ENCODE measurements at regions not wholly inside any gene's neighbourhood (a gene's known extent, or its start where the extent isn't known, plus 50 kb on each side); places are given as distances from the start of the nearest gene placed in this dataset.

- no peak for FAIRE-seq
- Histone ChIP-seq H2BK5ac (ENCODE audit: low read depth, low read length) (no peak overlapping the region), H3K4me3 (ENCODE audit: extremely low read depth in 1 of 4, insufficient read depth in 2 of 4, low read depth in 3 of 4, low read length in 4 of 4) (no peak overlapping the region), H3K9me3 (ENCODE audit: insufficient read depth in 2 of 2, low read depth in 1 of 2, low read length in 1 of 2) (no peaks in the 10 kb centered on the region), H2AK5ac (ENCODE audit: low read depth, low read length) (no peak overlapping the region), H3K79me2 (ENCODE audit: control insufficient read depth in 1 of 2, insufficient read depth in 2 of 2, low read length in 2 of 2) (no peaks in the 10 kb centered on the region), H3K4me2 (ENCODE audit: insufficient read depth in 1 of 2, low read depth in 2 of 2, low read length in 2 of 2) (no peak overlapping the region), H2BK12ac (ENCODE audit: low read depth, low read length) (no peak overlapping the region), H3K23ac (ENCODE audit: insufficient read length) (no peak overlapping the region), H3K14ac (ENCODE audit: insufficient read length) (no peak overlapping the region), H3K27me3 (replicated peaks in 1 of 4; ENCODE audit: control insufficient read depth in 3 of 4, extremely low read depth in 1 of 4, insufficient read depth in 3 of 4, low read length in 3 of 4) (no peaks in the 10 kb centered on the region), H3K56ac (replicated peaks; ENCODE audit: insufficient read length, low read depth, low read length) (no peak overlapping the region), H2BK20ac (ENCODE audit: low read length) (no peak overlapping the region), H4K5ac (ENCODE audit: insufficient read length, low read depth, low read length) (no peak overlapping the region), H3K27ac (ENCODE audit: low read depth, low read length) (no peak overlapping the region), H2BK120ac (replicated peaks; ENCODE audit: low read depth, low read length) (no peak overlapping the region), H2BK15ac (ENCODE audit: low read length) (no peak overlapping the region), H3K36me3 (ENCODE audit: control insufficient read depth in 2 of 4, insufficient read depth in 4 of 4, low read length in 3 of 4) (no peaks in the 10 kb centered on the region), H3K4ac (replicated peaks; ENCODE audit: insufficient read length, low read depth, low read length) (no peak overlapping the region), H3K23me2 (ENCODE audit: low read depth, low read length) (no peaks in the 10 kb centered on the region), H4K20me1 (replicated peaks in 1 of 2; ENCODE audit: control insufficient read depth in 1 of 2, insufficient read depth in 2 of 2, low read length in 2 of 2) (no peaks in the 10 kb centered on the region), H3K79me1 (ENCODE audit: low read depth, low read length) (no peaks in the 10 kb centered on the region), H3K4me1 (replicated peaks in 1 of 4; ENCODE audit: control insufficient read depth in 3 of 4, insufficient read depth in 4 of 4, low read length in 3 of 4) (peaks cover 0 to 14% (median 4%) of the 10 kb centered on the region in 4 experiments; a peak in 3 of 7 replicates), H4K8ac (ENCODE audit: extremely low read depth, insufficient read depth, low read length) (no peak overlapping the region), H3K9ac (replicated peaks in 1 of 4; ENCODE audit: extremely low read depth in 1 of 4, low read depth in 3 of 4, low read length in 3 of 4) (no peak overlapping the region), H3K18ac (ENCODE audit: extremely low read depth, low read length) (no peak overlapping the region), H4K91ac (replicated peaks; ENCODE audit: insufficient read length, low read length) (no peak overlapping the region), H2AFZ (ENCODE audit: low read length) (no peak overlapping the region)
- TF ChIP-seq CEBPB (IDR thresholded peaks at IDR 0.05; ENCODE audit: low read depth, low read length) = no peak
- no peak for TF ChIP-seq KDM4A (IDR thresholded peaks at IDR 0.05; ENCODE audit: low read depth, low read length, severe bottlenecking)
- no peak for TF ChIP-seq JUND (IDR thresholded peaks at IDR 0.05; ENCODE audit: low read length)
- TF ChIP-seq SP1 (IDR thresholded peaks at IDR 0.05; ENCODE audit: low read depth, low read length) = no peak
- TF ChIP-seq CBX5 (IDR thresholded peaks at IDR 0.05; ENCODE audit: low read depth, low read length) = no peak
- TF ChIP-seq BCL11A (IDR thresholded peaks at IDR 0.05; ENCODE audit: low read depth in 2 of 2, low read length in 2 of 2) = no peak
- TF ChIP-seq BRCA1 (IDR thresholded peaks at IDR 0.05; ENCODE audit: low read depth, low read length) = no peak
- TF ChIP-seq RBBP5 (IDR thresholded peaks at IDR 0.05; ENCODE audit: borderline replicate concordance, low read depth, low read length) = no peak
- no peak for TF ChIP-seq YY1 (IDR thresholded peaks at IDR 0.05; ENCODE audit: low read depth, low read length)
- no peak for TF ChIP-seq TAF1 (IDR thresholded peaks at IDR 0.05; ENCODE audit: low read depth, low read length)
- no peak for TF ChIP-seq TCF12 (IDR thresholded peaks at IDR 0.05; ENCODE audit: low read depth, low read length)
- TF ChIP-seq CREB1 (IDR thresholded peaks at IDR 0.05) = no peak
- no peak for TF ChIP-seq CHD1 (IDR thresholded peaks at IDR 0.05; ENCODE audit: low read depth, low read length)
- no peak for TF ChIP-seq RAD21 (IDR thresholded peaks at IDR 0.05 in 1 of 2, conservative IDR thresholded peaks at IDR 0.05 in 1 of 2; ENCODE audit: low read depth in 2 of 2, low read length in 2 of 2)
- TF ChIP-seq EP300 (IDR thresholded peaks at IDR 0.05; ENCODE audit: borderline replicate concordance in 1 of 2, low read depth in 2 of 2, low read length in 2 of 2) = no peak
- ChIA-PET POLR2A (ENCODE audit: partially characterized antibody) (no interaction called here), CTCF (ENCODE audit: partially characterized antibody) (interaction anchor here (1.0 kb wide), 1 partner anchor 90 kb away, joined by 4 read pairs; no protein-coding TSS in a partner anchor)
- no peak for DNase-seq (ENCODE audit: low read depth in 1 of 2, low spot score in 2 of 2)
- WGBS, 2 experiments (ENCODE audit: extremely low coverage in 1 of 2, insufficient coverage in 1 of 2, insufficient read length in 1 of 2, insufficient replicate concordance in 2 of 2, low coverage in 1 of 2, low lambda C conversion rate in 2 of 2, missing lambda C conversion rate in 1 of 2) = 96% methylated on average over 1 of the region's 1 CpG; no CpG with 5 or more reads in 1 of the 2 experiments
Measured at GRCh38 chr4:42708625-42709024, 51.7 kb upstream of the ATP8A1 start.
